ENCODE measurements at regions not wholly inside any gene's neighbourhood (a gene's known extent, or its start where the extent isn't known, plus 50 kb on each side); places are given as distances from the start of the nearest gene placed in this dataset.
"Not testable (repeated sequence)": the region's sequence is repeated elsewhere in the genome, so short reads cannot be mapped to it uniquely, and the experiment has no call there.

DNA sequence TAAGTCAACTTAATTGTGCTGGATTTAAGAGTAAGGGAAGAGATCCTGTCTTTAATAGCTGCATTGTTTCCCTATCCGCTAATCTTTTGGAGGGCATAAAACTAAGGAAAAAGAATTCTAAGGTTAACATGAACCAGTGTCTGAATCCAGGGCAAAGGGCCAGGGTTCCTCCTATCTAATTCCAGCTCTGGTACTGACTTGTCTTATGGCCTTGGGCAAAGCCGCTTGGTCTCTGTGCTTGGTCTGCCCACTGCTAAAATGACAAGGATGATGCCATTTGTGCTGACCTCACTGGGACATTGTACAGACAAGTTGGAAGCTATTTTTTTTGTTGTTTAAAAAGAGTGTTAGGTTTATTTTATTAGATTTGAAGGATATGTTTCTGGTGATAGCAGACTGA is 334.7 kb upstream of the PIK3R1 start:
- DNase-seq (ENCODE audit: low spot score) = no peak

DNA sequence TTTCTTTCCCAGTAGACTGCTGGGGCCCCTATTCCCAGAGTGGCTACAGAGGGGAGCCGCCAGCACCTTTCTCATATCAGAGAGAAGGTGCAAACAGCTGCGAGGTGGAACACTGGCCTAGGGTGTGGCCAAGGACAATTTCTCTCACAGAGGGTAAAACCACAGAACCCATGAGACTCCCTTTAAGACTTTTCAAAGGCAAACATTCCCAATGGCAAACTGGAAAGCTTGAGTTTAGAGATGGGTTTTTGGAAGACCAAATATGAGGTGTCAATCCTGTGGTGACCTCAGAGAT is 335.1 kb upstream of the PIK3R1 start:
- no peak for DNase-seq (ENCODE audit: low spot score)

DNA sequence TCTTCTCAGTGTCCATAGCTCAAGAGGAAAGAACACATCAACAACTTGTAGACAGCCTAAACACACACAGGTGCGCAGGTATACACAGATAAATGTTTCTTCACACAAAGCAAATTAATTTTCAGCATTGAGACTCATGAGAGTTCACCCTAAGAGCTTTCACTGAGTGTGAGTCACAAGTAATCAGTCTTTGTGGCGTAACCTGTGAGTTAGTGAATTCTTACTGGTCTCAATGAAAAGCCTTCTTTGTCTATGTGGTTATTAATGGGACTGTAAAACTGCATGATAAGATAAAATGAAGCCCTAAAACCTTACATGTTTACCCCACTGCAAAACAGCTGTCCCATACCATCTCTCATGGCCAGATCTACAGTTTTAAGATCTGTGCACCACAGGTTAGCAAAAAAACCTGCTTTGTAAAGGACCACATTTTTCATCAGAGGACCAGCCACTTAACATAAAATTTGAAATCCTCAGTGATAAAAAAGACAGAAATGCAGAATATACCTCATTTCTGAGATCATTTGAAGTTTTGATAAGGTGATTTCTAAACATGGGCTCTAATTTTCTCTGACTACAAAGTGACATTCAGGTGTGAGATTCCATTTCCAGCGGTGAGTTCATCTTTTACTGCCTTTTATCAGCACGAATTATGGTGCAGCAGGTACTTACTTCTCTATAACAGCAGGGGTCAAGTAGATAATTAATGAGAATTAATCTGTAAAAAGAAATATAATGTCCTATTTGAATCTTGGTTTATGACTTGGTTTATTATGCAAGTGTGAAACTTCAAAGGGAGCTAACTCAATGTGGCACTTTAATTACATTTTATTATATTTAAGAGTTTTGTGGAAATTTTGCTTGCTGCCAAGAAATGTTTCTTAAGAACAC is 335.7 kb upstream of the PIK3R1 start:
- no peak for DNase-seq (ENCODE audit: low spot score)

DNA sequence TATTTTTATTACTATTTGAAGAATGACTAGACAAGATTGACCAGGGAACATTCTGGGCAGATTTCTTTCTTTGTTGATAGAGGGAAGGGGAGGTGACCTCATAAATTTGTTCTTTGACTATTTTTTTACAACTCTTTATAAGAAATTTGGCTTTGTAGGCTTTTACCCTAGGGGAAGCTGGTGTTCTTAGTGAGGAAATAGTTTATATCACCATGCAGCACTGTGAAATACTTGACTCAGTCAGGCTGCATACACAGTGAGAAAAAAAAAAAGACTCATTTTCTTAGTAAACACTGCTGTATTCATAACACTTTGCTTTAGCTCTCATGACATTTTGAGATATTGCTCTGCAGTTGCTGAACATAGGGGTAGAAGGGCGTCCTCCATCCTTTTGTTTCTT is 336.6 kb upstream of the PIK3R1 start:
- DNase-seq (ENCODE audit: low spot score) = no peak

DNA sequence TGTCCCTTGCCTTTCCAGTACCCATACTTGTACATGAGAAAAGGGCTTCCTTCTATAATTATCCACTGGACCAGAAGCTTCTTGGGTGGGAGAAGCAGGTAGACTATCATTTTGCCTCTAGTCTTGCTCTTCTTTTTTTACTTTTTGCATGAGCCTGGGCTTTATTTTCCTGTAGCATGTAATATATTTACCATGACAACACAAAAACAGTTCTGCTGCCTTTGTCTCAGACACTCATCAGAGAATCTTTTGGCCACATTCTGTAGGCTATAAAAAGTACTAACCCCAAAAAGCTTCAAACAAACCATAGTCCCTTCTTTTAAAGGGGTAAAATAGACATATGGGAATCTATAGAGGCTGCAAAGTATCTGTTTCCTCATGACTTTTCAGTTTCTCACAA is 339.2 kb upstream of the PIK3R1 start:
- DNase-seq (ENCODE audit: low spot score) = no peak

DNA sequence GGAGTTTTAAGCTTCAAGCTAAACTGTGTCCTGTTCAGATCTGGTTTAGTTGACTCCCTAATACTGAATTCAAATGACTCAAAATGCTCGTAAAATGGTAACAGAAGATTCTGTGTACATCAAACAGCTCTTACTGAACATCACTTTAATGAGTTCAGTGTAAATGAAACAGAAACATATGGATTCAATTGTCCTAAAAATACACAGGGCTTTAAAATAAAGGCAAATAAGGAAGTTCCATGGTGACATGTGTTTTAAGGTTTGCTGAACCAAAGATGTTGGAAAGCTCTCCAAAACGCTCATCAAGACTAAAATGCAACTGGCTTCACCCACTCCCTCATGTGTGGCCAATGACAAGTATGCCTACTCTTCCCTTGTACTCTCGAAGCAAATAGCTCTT is 340.0 kb upstream of the PIK3R1 start:
- no peak for DNase-seq (ENCODE audit: low spot score)

DNA sequence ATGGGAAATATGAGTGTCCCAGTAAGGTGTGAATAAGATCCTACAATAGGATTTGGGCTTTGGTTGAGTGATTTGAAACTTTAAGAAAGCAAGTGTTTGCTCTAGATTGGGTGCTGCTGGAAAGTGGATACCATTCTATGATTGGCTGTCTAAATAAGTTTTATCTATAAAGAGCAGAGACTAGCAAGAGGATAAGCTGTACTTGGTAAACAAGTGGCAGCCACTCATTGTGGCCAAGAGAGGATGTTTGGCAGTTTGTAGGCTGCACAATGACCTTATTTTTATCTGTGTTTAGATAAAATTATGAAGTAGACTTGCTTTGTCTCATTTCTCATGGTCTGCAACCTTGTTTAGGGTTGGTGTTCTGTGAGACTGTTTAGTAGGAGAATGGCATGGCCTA is 341.6 kb upstream of the PIK3R1 start:
- no peak for DNase-seq (ENCODE audit: low spot score)

DNA sequence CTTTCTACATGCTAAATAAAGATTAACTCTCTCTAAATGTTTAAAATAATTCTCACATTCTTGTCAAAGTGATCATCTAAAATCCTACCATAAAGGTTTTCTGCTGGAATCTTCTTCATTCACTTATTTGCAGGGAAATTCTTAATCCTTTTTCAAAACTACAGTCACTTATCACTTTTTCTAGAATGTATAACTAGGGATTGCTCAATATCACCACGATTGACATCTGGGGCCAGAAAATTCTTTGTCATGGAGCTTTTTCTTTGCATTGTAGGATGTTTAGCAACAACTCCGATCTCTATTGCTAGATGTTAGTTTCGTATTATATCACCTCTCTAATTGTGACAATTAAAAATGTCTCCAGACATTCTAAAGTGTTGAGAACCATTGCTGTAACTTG is 344.9 kb upstream of the PIK3R1 start:
- no peak for DNase-seq (ENCODE audit: low spot score)

DNA sequence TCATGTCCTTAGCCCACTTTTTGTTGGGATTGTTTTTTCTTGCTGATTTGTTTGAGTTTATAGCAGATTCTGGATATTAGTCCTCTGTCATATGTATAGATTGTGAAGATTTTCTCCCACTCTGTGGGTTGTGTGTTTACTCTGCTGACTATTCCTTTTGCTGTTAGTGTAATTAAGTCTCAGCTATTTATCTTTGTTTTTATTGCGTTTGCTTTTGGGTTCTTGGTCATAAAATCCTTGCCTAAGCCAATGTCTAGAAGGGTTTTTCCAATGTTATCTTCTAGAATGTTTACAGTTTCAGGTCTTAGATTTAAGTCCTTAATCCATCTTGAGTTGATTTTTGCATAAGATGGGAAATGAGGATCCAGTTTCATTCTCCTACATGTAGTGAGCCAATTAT is 351.2 kb upstream of the PIK3R1 start:
- not testable (repeated sequence) for DNase-seq (ENCODE audit: low spot score)

DNA sequence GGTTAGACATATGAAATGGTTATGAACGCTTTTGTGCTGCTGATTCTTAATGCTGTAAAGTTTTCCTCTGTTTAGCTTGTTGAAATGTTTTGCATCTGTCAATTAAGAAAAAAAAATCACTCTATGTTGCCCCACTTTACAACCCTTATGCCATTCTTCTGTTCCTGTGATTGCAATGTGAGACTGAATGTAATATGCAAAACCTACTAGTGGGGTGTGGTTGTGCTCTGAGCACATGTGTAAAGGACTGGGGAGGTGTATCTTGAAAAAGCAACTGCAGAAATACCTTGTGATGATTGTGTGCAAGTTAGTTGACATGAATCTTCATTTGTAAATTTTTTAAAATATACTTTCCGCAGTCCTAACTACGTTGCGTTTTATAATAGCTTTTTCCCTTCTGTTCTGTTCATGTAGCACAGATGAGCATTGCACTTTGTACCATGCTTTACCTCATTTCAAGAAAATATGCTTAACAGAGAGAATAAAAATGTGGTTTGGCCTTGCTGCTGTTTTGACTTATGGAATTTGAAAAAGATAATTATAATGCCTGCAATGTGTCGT is 357.0 kb upstream of the PIK3R1 start:
- DNase-seq (ENCODE audit: low spot score) = no peak

DNA sequence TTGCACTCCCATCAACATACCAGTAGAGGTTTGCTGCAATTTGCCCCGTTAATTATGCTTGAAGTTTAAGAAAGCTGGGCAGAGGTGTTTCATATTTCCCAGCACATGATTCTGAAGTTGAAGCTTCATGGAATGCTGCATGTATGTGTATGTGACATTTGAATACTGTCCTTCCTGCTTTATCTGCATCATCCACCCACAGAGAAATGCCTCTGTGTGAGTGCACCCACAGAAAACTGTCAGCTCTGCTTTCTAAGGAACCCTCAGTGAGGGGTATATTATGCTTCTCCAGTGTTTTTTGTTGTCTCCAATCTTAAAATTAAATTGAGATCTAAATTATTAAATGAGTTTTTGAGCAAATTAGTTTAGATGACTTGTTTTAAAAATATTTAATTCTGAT is 358.1 kb upstream of the PIK3R1 start:
- no peak for DNase-seq (ENCODE audit: low spot score)

DNA sequence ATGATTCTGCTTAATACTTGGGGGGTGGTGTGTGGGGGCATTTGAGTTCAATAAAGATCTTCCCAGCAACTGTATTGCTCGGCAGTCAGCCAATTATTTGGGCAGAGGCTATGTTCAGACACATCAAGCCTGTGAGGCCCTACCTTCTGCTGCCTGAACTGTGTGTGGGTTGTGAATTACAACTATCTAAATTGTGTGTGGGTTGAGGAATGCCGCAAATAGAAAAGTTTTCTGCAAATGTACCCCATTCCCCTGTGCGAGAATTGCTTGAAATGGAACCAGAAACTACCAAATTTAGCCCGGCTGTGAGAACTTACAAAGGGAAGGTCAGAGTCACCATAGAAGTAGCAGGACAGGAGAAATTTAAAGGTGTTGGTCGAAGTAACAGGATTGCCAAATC is 360.0 kb upstream of the PIK3R1 start:
- no peak for DNase-seq (ENCODE audit: low spot score)

DNA sequence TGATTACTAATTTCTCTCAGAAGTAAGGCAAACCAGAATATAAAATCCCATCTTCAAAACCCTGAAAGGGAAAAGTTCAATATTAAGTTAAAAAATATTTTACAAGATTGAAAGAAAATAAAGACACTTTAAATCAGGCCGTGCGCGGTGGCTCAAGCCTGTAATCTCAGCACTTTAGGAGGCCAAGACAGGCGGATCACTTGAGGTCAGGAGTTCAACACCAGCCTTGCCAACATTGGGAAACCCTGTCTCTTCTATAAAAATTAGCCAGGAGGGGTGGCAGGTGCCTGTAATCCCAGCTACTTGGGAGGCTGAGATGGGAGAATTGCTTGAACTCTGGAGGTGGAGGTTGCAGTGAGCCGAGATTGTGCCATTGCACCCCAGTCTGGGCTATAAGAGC is 364.6 kb upstream of the PIK3R1 start:
- not testable (repeated sequence) for DNase-seq (ENCODE audit: low spot score)

DNA sequence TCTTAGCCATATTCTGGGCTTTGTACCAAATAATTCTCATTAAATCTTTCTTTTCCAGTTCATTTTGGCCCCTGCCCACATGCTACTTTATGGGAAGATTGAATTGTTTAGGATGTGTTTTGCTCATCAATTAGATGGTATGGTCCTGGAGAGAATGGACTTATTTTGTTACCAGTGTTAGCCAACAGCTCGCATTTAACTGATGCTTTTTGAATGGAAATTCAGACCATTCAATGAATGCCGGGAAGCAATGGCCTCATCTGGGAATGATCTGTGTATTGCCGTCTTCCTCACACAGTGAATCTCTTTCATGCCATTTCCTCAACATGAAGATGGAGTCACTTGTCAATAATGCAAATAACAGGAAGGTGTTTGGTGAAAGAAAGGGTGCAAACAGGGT is 370.6 kb upstream of the PIK3R1 start:
- DNase-seq (ENCODE audit: low spot score) = no peak

DNA sequence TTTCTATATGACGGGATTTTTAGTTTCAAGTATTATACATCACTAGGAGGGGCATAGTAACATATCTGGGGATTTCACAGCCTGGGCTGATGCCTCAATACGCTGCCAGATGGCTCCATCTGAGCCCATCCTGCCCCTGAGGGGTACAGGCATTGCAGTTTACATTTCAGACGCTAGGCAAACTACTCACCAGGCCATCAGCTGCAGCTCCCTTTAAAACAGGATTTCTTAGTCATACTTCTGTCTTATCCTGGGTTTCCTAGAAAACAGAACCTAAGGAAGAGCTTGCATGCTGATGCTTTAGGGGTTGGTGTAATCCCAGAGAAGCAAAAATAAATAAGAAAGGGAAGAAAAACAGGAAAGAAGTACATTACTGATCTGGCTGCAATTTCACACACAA is 372.8 kb upstream of the PIK3R1 start:
- DNase-seq (ENCODE audit: low spot score) = no peak

DNA sequence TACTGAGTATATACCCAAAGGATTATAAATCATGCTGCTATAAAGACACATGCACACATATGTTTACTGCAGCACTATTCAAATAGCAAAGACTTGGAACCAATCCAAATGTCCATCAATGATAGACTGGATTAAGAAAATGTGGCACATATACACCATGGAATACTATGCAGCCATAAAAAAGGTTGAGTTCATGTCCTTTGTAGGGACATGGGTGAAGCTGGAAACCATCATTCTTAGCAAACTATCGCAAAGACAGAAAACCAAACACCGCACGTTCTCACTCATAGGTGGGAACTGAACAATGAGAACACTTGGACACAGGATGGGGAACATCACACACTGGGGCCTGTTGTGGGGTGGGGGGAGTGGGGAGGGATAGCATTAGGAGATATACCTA is 378.3 kb upstream of the PIK3R1 start:
- DNase-seq (ENCODE audit: low spot score) = not testable (repeated sequence)

DNA sequence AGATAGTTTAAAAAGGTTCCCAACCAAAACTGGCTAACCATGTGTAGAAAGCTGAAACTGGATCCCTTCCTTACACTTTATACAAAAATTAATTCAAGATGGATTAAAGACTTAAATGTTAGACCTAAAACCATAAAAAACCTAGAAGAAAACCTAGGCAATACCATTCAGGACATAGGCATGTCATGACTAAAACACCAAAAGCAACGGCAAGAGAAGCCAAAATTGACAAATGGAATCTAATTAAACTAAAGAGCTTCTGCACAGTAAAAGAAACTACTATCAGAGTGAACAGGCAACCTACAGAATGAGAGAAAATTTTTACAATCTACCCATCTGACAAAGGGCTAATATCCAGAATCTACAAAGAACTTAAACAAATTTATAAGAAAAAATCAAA is 379.1 kb upstream of the PIK3R1 start:
- DNase-seq (ENCODE audit: low spot score) = not testable (repeated sequence)

DNA sequence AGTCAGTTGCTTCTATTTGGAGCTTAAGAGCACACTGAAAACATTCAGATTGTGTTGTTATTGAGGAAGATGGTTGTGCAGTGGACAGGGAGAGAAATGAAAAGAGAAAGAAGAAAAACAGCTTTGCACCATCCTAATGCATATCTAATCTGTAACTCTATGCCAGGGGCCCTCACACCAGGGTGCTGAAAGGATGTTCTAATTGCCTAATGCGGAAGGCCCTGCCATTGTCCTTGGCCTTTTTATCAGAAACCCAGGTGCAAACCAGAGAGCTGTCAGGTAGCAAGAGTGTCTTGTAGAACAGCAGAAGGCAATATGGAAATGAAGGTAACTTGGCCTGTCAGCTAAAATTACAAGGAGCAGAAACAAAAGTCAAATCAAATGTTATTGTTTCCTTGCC is 384.5 kb upstream of the PIK3R1 start:
- no peak for DNase-seq (ENCODE audit: low spot score)

DNA sequence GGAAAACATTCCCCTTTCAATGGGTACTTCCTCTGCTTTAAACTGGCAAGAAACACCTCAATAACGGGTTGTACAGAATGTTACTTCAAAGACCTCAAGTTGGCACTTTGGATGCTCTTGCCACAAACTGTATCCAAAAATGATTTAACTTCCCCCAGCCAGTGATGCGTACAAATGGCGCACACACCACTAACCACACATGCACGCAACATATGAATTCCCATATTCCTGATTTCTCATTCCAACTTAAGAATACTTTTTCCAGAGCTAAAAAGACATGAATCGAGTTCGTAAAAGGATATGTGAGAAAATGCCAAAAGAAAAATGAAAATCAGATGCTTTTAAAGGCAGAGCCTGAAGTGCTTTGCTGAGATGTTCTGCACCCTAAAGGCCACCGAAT is 388.0 kb upstream of the PIK3R1 start:
- no peak for DNase-seq (ENCODE audit: low spot score)

DNA sequence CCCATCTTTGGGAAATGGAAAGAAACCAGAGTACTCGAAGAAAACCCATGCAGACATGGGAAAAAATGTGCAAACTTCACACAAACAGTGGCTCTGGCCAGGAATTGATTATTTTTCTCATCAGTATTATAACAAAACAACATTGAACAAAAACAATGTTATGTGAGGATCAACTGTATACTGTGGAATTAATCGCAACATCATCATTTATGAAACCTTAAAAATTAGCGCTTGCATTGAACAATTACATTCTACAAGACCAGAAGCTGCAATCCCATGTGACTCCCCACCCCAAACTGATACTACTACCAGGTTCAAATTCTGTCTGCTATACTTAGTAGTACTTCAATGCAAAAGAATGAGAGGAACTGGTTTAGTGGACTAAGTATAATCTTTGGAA is 390.7 kb upstream of the PIK3R1 start:
- no peak for DNase-seq (ENCODE audit: low spot score)

DNA sequence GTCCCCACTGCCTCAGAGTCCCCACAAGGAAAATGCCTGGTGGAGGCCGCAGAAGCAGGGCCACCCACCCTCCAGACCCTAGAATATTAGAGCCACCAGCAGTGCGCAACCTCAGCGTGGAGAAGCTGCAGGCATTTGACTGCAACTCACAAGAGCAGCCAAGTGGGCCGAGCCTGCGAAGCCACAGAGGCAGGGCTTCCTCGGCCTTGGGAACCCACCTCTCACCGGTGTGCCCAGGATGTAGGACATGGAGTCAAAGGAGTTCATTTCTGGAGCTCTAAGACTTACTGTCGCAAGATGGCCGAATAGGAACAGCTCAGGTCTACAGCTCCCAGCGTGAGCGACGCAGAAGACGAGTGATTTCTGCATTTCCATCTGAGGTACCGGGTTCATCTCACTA is 397.9 kb upstream of the PIK3R1 start:
- DNase-seq (ENCODE audit: low spot score) = no peak

DNA sequence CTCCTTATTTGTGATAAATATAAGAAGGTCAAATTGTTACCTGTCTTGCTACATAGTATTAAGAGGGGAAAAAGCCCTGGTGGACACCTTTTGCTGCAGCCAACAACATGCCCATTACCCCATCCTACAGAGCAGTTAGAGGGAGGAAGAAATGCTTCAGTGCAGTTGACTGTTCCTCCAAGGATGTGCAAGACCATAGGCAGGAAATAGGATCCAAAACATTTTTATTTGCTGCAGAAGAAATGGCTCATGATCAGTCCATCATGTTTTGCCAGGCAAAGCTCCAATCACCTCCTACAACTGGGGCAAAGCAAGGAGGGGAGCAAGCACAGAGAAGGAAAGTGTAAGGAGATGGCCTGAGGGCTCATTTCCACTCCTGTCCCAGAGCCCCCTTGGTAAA is 399.1 kb upstream of the PIK3R1 start:
- DNase-seq (ENCODE audit: low spot score) = no peak

DNA sequence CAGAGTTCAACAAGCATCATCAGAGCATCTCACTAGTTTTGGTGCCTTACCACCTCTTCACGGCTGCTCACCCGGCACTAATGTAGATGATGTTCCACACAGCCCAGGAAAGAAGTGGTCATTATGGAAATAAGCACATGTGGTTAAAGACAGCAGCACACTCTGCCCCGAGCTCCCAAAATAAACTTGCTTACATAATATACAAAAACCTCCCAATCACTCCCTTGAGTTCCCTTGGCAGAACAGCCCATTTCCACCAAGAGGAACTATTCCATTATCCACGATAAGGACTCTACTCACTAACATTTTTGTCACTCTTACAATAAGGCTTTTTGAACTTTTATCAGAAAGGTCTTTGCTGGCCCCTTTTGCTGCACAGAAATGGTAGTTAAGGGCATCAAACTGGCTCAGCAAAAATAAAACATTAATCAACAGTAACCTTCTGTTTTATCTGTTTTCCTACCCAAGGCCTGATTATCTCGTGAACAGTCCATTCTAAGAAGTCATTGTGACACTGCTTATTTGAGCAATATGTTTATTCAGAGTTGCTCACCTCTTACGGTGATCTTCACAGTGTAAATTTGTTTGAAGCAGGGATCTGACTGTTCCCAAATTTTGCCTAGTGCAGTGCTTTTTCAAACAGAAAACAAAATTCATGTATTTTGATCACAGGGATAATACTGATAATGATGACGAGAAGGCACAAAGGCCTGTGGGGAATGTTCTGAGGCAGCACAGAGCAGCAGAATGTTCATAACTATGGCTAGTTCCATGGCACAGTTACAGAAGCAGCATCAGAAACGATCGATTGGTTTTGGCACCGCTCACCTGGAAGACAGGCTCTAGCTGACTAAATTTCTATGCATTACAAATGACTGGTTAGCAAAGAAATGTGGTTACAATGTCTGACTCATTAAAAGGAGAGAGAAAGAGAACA is 399.8 kb upstream of the PIK3R1 start:
- DNase-seq (ENCODE audit: low spot score) = peak; percentile 81
